Testis (tissue), 2 donors: ENCODE measurements at regions not wholly inside any gene's neighbourhood (a gene's known extent, or its start where the extent isn't known, plus 50 kb on each side); places are given as distances from the start of the nearest gene placed in this dataset.

Experiments used
- CTCF ChIP-seq, 3 experiments: fragments of 450-650 bp in 2 of 3; fragments of 200-600 bp in 1 of 3; sonication (generic) in 1 of 3; IDR thresholded peaks; one replicate each; pipeline ENCODE4 v1.5.1; 2016 to 2019; ENCODE audit warnings: antibody characterized with exemption in 3 of 3, mild to moderate bottlenecking in 2 of 3, moderate library complexity in 1 of 3
- POLR2A ChIP-seq: fragments of 450-650 bp; IDR thresholded peaks from one replicate; pipeline ENCODE4 v1.6.1; 2017; ENCODE audit warnings: antibody characterized with exemption, mild to moderate bottlenecking, moderate library complexity

- TF ChIP-seq CTCF (IDR thresholded peaks at IDR 0.05) (no peak), POLR2A (no peak)
These were observed 167.6 kb downstream of the TLE3 start for GRCh38 chr15:69929905-69930630.
